A204.1 (cell line): ENCODE measurements at regions not wholly inside any gene's neighbourhood (a gene's known extent, or its start where the extent isn't known, plus 50 kb on each side); places are given as distances from the start of the nearest gene placed in this dataset.
A peak's percentile ranks its signal among the peaks of the same experiment; 100 is the strongest.
"Not testable (repeated sequence)": the region's sequence is repeated elsewhere in the genome, so short reads cannot be mapped to it uniquely, and the experiment has no call there.

Source experiments
- FAIRE-seq: peaks from 2 replicates; lab custom pipeline; 2012; peaks lifted over from hg19 to GRCh38; lab: Jason Lieb, UNC

- FAIRE-seq, result no peak
Measured at GRCh38 chr2:3899536-3900155, 196.3 kb downstream of the DCDC2C start.

GRCh38 chr2:3902131-3902530, 198.8 kb downstream of the DCDC2C start:
- no peak for FAIRE-seq

GRCh38 chr2:3904061-3904460, 200.7 kb downstream of the DCDC2C start:
- no peak for FAIRE-seq

DNA sequence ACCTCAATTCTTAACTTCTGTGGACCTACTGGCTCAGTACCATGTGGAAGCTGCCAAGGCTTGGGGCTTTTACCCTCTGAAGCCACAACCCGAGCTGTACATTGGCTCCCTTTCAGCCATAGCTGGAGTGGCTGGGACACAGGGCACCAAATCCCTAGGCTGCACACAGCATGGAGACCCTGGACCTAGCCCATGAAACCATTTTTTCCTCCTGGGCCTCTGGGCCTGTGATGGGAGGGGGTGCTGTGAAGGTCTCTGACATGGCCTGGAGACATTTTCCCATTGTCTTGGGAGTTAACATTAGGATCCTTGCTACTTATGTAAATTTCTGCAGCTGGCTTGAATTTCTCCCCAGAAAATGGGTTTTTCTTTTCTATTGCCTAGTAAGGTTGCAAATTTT, 205.1 kb downstream of the DCDC2C start:
- not testable (repeated sequence) for FAIRE-seq

DNA sequence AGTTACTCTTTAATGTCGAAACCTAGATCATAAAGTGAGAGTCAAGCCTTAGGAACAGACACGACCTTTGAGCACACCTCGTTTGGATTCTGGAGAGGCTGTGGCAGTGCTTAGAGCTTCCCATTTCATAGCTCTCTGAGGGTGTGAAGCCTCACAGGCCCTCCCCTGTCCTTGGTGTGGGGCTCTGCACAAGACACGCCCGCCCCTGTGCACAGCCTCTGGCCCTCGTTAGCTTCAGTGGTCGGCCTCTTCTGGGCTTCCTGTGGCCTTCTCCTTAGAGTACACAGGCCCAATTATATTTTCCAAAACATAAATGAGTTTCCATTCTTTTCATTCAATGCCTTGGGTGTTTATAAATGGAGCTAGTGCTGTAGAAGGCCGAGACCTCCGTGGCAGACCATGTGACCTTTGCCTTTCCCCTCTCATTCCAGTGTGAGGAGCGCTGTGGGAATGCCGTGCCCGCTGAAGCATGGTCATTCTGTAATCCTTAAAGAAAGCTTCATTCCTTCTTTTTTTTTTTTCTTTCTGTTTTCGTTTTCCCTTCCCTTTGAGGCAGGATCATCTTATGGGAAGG, 208.6 kb downstream of the DCDC2C start:
- no peak for FAIRE-seq

DNA sequence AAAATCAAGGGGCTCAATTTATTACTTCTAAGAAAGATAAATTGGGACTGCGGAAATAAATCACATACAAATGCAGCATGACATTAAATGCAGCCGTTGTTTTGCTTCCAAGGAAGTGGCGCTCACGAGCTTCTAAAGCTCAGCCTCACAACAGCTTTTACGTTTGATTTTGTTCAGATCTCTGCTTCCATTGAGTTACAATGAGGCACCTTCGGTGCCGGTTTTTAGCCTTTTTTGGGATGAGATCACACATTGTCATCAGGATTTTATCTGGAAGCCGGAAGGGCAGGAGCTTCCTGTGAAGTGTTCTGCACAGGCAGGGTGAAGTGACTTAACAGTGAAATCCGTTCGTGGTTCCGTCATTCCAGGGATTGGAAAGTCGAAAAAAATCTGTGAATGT, 209.8 kb downstream of the DCDC2C start:
- no peak for FAIRE-seq

DNA sequence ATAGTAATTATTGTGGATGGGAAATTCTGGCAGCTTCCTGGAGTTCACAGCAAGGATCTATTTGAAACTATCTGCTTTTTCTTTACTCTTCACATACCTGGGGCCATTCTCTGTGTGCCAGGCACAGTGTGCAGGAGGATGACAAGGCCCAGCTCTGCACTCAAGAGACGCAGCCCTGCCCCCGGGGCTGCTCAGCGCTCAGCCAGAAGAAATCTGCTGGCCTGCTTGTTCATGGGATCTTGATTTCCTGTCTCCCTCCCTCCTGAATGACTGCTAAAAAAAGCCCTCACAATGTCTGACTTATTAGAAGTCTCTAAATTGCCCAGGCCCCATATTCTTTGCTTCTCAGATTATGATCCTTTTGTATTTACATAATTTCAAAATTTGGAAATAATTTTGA, 210.9 kb downstream of the DCDC2C start:
- no peak for FAIRE-seq

GRCh38 chr2:3927031-3927430, 223.7 kb downstream of the DCDC2C start:
- FAIRE-seq, result no peak

GRCh38 chr2:3929374-3929773, 226.0 kb downstream of the DCDC2C start:
- no peak for FAIRE-seq

DNA sequence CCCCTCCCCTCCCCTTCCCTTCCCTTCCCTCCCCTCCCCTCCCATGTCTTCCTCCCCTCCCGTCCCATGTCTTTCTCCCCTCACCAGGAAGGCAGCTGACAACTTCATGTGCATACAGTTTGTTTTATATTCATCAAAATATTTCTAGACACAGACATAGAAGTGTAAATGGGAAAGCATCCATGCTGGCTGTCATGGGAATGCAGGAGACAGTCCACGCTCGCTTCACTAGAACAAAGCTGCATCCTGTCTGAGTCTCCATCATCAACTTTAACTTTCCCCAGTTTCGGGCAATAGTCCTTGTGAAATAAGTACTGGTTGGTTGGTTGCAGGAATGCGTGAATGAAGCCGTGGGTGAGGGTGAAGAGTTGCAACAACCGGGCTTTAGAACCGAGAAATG, 226.9 kb downstream of the DCDC2C start:
- no peak for FAIRE-seq

DNA sequence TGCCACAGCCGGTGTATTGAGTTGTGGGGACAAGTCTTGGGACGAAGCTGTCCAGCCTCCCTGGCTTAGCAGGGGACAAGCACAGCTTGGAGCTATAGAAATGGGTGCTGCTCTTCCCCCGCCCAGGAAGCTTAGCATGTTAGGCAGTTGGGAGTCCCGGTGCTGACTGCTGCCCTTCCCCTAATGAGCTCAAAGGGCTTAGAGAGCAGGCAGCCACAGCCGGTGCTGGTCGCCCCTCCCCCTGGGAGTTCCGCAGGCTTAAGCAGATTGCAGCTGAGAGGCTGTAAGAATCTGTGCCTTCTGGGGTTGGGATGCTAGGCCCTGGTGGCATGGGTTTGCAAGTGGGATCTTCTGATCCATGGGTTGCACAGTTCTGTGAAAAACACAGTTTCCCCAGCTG, 237.3 kb downstream of the DCDC2C start:
- FAIRE-seq, result no peak

DNA sequence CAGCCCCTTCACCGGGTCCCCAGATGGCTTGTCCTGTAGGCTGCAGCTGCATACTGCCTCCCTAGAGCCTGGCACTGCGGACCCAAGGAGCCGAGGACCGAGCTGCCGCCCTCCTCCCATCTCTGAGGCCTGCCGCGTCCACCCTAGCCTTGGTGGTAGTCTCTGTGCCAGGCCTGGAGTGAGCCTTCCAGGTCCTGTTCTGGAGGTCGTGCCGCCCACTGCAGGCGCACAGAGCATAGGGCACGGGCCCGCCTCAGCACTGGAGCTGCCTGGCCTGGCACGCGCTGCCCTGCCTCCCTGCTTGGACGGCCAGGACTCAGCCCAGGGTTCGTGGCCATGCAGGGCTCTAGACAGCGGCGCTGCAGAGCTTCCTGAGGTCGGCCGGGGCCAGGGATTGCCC, 239.5 kb downstream of the DCDC2C start:
- FAIRE-seq, result no peak

- no peak for FAIRE-seq
Measured at GRCh38 chr2:3944071-3944470, 240.7 kb downstream of the DCDC2C start.

DNA sequence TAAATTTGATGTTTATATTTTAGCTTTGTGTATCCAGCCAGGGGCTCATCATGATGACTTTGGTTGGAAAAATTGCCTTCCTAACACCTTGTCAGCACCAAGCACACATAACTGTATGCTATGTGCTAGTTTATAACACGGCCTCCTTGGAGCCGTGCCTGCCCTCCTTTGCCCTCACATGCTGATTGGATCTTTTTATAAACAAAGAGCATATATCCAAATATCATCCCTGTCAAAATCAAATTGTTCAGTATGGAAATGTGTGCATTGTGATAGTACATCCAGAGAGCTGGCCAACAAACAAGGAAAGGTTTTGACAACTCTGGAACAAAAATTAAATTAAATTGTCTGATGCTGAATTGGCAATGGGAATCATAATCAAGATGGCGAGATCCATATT, 241.5 kb downstream of the DCDC2C start:
- no peak for FAIRE-seq

DNA sequence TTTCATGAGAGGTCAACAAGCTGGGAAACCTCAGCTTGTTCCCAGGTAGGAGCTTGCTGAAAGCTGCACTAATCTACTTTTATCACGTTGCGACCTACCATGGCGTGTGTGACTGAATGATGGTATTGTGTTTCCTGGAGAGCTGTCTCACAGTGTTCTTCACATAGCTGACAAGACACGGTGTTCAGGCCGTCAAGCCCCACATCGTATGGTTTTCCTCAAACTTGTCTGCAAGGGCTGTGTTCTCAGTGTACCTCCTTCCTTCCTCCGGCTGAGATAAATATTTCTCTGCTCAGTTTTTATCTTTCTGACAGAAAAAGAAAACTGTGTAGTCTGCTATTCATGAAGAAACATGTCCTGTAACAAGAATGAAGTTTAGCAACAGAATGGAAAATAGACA, 244.8 kb downstream of the DCDC2C start:
- no peak for FAIRE-seq

GRCh38 chr2:3951131-3951954, 248.0 kb downstream of the DCDC2C start:
- no peak for FAIRE-seq

- no peak for FAIRE-seq
Measured at GRCh38 chr2:3952866-3953516, 249.6 kb downstream of the DCDC2C start.

DNA sequence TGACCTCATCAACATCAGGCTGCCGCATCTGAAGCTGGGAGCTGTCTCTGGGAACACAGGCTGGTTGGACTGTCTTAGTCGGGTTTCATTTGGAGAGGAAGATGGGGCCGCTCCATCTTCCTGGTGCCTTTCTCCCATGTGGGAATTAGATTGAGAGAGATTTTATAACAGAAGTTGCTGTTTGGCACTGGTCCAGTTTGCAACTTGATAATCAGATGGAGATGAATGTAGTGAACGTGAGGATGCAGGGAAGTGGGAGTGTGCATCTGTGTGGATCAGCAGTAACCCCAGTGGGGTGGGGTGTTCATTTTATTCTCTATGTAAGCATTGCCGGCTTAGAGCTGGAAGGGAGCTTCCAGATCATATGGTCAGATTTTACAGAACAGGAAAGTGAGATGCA, 250.9 kb downstream of the DCDC2C start:
- FAIRE-seq, result no peak

GRCh38 chr2:3956406-3956805, 253.0 kb downstream of the DCDC2C start:
- no peak for FAIRE-seq

DNA sequence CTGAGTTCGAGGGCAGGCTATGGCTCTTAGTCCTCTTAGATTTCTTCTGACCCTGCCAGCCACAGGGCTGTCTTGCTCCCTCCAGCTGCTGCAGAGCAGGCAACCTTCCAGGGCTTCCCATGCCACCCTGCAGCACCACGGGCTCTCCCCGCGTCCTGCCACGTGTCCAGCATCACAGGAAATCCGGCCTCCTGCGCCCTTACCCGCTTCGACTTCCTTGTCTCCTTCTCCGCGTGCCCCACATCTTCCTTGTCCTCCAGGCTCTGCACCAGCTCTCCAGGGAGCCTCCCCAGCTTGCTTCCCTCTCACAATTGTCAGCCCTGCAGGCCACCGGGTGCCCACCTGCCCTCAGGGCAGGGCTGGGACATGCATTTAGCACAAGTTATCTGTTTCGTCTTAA, 253.5 kb downstream of the DCDC2C start:
- FAIRE-seq, result no peak

GRCh38 chr2:3958465-3958864, 255.1 kb downstream of the DCDC2C start:
- no peak for FAIRE-seq

- FAIRE-seq, result no peak
Measured at GRCh38 chr2:3958969-3959368, 255.6 kb downstream of the DCDC2C start.

DNA sequence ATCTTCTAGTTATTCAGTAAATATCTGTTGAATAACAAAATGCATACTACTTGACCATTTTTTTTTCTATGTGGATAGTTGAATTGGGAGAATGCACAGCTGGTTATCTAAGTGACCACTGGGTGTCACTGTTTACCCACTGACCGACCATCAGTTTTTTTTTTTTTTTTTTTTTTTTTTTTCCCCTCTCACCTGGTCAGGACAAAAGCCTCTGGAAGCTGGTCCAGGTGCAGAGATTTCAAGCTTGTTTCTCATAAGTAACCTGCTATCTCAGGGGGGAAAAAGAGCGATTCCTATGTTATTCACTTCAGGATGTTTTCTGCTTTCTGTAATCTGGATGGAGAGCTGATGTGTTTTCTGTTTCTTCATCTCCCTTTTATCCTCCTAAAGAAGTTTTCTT, 256.0 kb downstream of the DCDC2C start:
- peak; percentile 59 for FAIRE-seq
